HG03378 (cell line): ENCODE measurements at regions not wholly inside any gene's neighbourhood (a gene's known extent, or its start where the extent isn't known, plus 50 kb on each side); places are given as distances from the start of the nearest gene placed in this dataset.
"Not testable (repeated sequence)": the region's sequence is repeated elsewhere in the genome, so short reads cannot be mapped to it uniquely, and the experiment has no call there.

Experiments used
- ATAC-seq: cut with Tn5 transposase; IDR thresholded peaks from one replicate; pipeline ENCODE4 v1.9.1; 2021; ENCODE audit warnings: mild to moderate bottlenecking, moderate library complexity; ENCODE audit not compliant: unreplicated experiment

DNA sequence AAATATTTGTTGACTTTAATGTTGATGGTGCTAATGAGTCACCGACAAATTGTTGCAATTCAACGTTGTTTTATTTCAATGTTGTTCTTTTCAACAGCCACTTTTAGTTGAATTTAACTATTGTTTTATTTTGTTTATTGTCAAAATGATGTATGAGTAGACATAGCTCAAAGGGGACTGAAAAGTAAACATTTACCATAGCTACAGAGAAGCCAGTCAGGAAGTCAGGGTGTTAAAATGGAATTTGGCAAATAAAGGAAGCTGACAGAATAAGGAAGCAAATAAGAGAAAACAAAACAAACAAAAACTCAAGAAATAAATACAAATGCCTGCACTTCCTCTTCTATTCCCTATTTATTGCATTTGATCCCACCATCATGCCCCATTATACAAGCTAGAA lies 648.4 kb upstream of the HTR2C start:
- no peak for ATAC-seq

DNA sequence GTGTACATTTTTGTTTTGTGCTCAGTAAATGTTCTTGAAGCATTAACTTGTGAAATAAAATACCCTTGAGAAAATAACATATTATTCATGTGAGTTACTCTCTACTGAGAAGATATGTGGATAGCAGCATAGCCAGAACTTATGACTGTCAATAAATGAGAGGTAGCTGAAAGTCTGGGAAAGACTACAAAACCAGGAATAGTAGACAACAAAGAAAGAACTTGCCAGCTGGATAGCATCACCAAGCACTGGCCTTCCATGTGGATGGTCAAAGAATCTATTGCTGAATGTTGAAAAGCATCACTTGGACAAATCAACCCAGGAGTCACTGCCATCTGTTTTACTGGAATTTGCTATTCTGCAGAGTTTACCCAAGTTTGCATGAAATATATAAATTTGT lies 650.0 kb upstream of the HTR2C start:
- no peak for ATAC-seq

DNA sequence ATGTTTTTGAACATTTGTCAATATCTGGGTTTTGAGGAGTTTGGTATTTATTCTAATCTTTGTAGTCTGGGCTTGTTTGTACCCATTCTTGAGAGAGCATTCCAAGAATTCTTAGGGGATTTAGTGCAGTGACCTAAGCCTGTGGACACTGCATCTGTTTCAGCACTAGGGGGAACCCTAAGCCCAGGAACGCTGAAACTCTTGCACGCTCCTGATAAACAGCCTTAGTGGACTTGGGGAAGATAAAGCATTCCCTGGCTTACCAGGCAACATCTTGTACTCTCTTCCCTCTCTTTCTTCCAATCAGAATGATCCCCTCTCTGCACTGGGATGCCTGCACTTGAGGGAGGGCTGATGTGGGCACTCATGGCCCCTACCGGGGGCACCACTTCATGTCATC lies 654.9 kb upstream of the HTR2C start:
- ATAC-seq = no peak

DNA sequence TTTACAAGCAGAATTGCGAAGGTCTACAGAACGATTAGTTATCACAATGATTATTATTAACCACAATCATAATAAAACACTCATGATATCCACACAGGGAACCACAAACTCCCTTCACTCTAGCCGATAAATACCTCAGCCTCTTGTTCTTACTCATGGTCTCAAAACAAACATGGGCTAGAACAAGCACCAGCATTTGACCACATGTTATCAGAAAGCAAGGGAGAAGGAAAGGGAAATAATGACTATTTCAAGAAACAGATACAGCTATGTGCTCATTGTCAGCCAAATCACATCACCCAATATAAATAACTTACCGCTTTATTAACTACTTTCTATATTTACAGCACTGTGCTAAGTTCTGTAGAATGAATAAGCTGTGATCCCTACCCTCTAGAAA lies 663.2 kb upstream of the HTR2C start:
- ATAC-seq = no peak

DNA sequence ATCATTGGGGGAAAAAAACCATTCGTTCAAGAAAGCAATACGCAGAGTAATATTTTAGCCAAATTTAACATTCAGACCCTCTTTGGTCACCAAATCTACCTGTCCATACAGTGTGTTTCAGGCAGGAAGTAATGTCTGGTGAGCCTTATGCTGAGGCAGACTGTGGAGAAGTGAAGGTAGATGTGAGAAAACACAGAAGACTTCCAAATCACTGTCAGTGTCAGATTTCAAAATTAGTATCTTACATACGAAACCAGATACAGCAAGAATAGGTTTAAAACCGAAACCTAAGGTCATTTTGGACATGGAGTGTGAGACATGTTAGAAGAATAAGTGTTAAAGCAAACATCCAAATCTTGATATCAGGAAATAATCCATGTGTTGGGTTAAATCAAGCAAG lies 664.5 kb upstream of the HTR2C start:
- no peak for ATAC-seq

DNA sequence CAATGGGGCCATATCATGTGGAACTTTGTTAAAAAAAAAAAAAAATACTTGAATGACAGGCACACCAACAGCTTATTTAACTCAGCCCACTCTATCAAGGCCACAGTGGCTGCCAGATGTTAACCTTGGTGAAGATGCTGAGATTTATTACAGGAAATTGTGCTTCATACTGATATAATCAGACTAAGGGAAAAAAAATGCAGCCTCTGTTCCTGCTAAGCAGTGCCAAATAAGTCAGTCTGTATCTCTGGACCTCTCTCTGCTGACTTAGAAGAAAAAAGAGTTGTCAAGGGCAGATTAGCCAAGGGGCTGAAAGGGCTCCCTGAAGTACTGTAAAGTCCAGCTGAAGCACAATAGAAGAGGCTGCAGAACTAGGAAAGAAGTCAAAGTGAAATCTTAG lies 677.7 kb upstream of the HTR2C start:
- no peak for ATAC-seq

DNA sequence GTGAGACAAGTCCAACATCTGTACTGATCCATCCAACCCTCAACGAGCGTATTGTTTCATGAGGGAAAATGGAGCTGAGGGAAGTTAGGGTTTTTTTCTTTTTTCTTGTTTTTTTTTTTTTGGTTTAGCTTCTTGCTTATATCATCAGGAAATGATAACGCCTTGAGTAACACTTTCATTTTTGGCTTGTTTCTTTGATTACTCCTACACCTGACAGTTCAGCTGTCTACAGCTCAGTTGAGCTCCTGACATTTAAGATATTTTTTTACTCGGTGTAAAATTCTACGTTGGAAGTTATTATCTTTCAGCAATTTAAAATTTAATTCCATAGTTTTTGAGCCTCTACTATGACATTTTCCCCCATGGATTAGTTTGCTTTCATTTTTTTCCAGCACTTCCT lies 691.0 kb upstream of the HTR2C start:
- no peak for ATAC-seq

DNA sequence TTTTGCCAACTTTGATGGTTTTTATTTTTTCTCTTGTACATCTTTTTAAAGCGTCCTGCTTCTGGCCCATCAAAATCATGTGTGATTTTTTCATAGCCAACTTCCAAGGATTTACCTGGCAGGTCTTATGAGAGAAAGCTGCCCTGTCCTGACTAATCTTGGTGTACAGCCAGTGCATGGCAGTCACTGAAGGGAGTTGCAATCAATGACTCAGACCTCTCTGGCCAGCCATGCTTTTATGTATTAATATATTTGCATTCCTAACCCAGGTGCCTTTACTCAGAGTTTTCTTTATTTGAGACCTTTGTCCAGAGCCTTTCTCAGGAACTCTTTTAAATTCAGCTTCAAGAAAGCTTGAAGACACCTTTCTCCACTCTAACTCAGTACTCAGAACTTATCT lies 691.5 kb upstream of the HTR2C start:
- ATAC-seq = no peak

DNA sequence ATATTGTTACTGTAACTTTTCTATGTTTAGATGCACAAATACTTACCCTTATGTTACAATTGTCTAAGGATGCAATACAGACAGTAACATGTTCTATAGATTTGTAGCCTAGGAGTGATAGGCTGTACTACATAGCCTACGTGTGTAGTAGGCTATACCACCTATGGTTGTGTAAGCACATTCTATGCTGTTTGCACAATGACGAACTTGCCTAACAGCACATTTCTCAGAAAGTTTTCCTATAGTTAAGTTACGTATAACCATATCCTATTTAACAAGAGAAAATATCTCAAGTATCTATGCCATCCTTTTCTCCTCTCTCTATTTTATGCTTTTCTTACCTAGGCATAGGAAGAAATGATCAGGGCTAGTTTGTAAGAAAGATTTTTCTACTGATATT lies 710.8 kb upstream of the HTR2C start:
- ATAC-seq = no peak

DNA sequence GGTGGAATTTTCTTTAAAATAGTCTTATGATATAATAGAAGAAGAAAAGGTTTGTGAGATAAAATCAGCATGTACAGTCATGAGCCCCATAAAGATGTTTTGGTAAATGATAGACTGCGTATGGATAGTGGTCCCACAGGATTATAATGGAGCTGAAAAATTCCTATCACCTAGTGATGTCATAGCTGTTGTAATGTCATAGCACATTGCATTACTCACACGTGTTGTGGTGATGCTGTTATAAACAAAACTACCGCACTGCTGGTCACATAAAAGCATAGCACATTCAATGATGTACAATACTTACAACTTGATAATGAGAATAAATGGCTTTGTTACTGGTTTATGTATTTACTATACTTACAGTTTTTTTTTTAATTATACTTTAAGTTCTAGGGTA lies 715.2 kb upstream of the HTR2C start:
- ATAC-seq = no peak

DNA sequence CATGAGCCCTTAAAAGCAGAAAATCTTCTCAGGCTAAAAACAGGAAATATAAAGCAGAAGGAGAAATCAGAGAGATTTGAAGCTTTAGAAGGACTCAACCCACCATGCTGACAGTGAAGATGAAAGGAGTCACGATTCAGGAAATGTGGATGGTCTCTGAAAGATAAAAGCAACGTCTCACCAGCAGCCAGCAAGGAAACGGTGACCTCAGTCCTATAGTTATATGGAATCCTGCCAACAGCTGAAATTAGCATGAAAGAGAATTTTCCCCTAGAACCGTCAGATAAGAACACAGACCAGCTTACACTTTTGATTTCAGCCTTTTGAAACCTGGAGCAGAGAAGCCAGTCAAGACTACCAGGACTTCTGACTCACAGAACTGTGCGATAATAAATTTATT lies 715.7 kb upstream of the HTR2C start:
- no peak for ATAC-seq

DNA sequence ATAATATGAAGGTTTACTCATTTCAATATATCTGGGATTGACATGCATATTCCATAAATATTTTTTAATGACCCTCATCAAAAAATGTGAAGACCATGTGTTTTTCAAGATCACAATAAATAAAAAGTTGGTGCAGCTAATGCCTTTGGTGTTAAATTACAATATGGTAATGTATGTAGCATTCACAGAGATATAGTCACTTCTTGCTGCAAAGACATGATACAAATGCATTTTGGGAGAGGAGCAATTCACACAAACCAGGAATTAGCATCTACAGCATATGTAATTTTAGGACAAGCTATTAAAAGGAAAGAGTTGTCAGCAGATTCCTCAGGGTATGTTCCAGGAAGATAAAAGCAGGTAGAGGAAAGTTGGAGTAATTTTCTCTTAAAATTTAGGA lies 734.5 kb upstream of the HTR2C start:
- no peak for ATAC-seq

DNA sequence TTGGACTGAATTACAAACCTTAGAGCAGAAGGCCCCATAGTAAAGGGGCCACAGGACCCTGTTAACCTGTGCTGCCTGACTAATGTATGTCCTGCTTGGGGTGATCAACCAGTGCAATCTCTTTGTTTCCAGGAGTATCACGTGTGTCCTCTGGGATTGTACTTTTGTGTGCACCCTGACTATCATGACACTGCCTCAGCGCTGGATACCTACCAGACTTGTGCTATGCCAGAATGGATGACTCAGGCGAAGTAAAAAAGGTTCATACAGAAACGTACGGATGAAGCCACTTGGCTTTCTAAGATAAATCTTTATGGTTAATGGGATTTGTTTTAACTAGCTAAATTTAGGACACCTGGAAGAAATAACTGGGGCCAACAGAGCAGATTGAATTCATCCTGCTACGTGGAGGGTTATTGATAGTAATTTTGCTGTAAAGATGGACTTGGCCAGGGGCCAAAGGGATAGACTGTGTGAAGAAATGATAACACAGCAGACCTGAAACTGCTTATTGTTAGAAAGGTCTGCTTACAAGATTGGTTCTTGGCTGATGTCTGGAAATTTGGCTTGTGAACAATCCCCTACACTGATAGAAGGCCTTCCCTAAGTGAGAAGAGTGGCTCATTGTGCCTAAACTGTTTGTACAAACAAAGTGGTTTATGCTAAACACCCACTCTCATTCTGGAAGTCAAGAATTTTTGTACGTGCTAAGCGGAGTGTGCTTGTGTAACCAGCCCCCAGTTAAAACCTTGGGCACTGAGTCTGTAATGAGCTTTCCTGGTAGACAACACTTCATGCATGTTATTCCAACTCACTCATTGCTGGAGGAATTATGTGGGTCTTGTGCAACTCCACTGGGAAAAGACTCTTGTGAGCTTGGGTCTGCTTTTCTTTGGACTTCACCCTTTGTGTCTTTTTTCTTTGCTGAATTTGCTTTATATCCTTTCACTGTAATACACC lies 750.5 kb upstream of the HTR2C start:
- ATAC-seq = no peak

DNA sequence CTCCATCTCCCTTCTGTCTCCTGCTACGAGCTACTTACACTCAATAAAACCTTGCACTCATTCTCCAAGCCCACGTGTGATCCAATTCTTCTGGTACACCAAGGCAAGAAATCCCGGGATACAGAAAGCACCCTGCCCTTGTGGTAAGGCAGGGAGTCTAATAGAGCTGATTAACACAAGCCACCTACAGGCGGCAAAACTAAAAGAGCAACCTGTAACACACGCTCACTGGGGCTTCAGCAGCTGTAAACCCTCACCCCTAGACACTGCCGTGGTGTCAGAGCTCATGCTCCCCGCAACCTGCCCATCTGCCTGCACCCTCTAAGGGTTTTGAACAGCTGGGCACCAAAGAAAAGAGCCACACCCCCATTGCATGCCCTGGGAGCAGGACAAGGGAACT lies 755.4 kb upstream of the HTR2C start:
- no peak for ATAC-seq

DNA sequence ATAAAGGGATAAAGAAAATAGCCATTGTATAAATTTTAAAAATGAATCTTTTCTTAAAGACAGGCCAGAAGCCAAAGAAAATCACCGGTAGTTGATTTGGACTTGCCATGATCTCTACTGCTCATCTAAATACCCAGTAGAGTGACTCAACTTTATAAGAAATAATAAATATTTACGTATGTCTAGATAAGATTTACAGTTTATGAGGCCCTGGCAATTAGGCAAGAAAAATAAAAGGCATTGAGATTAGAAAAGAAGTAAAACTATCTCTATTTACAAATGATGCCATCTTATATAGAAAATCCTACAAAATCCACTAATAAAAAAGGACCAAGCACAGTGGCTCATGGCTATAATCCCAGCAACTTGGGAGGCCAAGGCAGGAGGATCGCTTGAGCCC lies 765.5 kb upstream of the HTR2C start:
- no peak for ATAC-seq

DNA sequence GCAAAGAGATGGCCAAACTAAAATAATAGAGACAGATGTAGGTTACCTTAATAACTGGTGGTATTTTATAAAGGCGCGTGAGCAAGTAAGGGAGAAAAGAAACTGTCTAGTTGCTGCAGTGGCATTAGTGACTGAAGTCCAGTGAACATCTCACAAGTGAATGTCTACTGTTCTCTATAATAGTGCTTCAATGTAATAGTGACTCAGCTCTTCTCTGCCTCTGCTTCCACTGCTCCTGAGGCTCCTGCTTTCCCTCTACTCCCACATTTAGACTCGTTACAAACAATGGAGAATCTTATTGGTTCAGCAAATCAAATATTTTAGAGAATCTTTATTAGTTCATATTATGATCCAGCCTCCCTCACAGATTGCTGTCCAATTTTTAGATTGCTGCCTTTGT lies 779.1 kb upstream of the HTR2C start:
- ATAC-seq = no peak

DNA sequence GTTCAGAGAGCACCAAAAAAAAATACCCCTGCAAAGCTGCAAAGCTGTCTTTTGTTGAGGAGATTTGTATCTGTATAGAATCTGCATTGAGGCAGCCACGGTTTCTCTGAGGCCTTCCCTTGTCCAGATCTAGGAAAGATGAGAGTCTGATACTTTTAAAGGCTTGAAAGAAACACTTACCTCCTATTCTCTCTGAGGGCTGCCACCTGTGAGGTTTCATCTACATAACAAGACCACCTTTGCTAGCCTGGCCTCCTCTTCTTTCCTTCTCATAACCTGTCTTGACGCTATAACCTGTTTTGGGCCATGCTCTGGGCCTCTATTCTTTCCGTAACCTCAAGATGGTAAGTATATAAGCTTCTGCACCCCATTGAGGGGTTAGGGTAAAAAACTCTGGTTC lies 779.6 kb upstream of the HTR2C start:
- ATAC-seq = no peak

DNA sequence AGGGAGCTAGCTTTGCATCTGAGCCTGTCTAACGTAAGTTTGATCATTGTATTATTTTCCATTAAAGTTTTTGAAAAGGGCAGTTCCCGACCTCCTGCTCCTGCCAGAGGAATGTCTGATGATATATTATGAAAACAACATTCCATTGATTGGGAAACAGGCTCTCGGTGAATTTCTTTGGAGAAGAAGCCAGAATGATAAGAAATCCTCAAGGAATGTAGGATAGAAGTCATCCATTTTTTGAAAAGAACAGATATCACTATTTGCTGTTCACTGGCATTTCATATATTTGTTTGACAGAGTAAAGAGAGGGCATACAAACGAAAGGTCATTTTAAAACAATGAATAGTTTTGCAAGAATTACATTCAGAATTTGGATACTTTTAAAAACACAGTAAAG lies 781.0 kb upstream of the HTR2C start:
- no peak for ATAC-seq

DNA sequence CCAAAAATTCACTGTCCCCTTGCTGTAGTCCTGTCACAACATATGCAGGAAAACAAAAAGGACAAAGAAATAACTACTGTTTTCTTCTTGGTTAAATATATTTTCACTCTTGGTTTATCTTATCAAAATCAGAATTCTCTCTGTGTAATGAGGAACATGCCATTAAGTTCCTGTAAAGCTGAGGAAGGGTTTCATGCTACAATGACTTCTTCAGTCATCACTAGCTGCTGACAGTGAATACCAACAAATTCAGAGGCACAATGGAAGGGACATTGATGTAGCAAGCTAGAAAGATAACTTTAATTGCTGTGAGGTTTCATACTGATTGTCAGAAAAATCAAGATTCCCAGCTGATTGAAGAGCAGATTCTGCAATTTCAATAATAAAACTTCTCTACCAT lies 782.9 kb upstream of the HTR2C start:
- ATAC-seq = no peak

DNA sequence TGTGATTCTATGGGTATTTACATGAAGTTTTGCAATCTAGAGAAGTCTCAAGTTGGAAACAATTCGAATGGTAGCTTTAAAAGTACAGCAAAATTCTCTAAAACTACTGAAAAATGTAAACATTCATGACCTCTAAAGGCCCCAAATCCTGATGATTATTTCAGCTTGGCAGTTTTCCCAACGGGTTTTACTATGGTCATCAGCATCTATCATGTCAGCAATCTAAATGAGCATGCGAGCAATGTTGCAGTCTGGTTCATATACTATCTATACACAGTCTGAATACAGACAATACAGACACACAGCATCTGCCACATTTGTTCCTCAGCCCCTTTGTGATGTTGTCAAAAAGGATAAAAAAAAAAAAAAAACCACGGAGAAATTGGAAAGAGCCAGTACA lies 790.3 kb upstream of the HTR2C start:
- ATAC-seq = no peak

DNA sequence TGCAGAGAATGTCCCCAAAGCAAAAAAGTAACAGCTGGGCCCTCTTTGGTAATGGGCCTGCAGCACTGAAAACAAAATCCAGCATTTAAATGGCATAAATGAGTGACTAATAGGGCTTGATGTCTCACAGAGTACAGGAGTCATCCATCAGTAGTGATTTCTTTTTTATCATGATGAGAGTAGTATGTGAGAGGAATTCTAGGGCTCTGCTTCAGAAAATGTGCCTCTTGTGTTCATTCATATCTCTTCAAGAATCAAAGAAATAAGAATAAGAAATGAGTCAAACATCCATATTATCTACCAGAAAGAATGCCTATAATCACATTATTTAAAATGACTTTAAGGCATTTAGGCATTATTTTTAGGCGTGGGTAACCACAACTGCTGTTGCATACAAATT lies 792.9 kb upstream of the HTR2C start:
- no peak for ATAC-seq

DNA sequence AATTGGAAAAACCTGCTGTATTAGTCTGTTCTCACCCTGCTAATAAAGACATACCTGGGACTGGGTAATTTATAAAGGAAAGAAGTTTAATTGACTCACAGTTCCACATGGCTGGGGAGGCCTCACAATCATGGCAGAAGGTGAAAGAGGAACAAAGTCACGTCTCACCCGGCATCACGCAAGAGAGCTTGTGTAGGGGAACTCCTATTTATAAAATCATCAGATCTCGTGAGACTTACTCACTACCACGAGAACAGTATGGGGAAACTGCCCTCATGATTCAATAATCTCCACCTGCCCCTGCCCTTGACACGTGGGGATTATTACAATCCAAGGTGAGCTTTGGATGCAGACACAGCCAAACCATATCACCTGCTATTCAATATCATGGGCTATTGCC lies 799.1 kb upstream of the HTR2C start:
- ATAC-seq = not testable (repeated sequence)

DNA sequence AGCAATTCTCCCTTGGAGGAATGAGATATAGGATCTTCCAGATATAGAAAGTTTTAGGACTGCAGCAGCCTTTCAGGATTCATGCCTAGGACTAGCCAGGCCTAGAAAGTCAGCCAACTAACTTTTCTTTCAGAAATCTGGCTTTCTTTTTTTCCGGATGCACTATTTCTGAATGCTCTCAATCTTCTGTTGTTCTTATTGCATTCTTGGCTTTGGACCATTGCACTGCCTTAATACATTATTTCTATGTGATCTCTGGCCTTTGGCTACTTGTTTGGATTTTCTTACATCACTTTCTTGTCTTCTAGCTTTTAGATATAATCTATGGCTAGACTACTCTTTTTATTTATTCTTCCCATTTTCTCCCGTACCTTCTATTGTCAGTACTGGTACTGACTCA lies 813.1 kb upstream of the HTR2C start:
- no peak for ATAC-seq
